CD4-positive, alpha-beta memory T cell (primary cell): ENCODE measurements at regions not wholly inside any gene's neighbourhood (a gene's known extent, or its start where the extent isn't known, plus 50 kb on each side); places are given as distances from the start of the nearest gene placed in this dataset.

ENCODE experiments used
- CTCF ChIA-PET: fragments of 350-600 bp; sonication (Branson Sonifier 250); formaldehyde crosslinking; loops from one replicate; lab custom pipeline; 2021; ENCODE audit warnings: inconsistent platforms; ENCODE audit not compliant: partially characterized antibody; lab: Charles Lee
- POLR2A ChIA-PET: fragments of 350-600 bp; sonication (Branson Sonifier 250); formaldehyde crosslinking; loops from one replicate; lab custom pipeline; 2021; ENCODE audit not compliant: partially characterized antibody; lab: Charles Lee
- DNase-seq, 5 donors: peaks; one replicate each; pipeline versions ENCODE4 v3.0.0 to v3.0.0-alpha.2; 2020 to 2022; ENCODE audit warnings: mixed read lengths in 1 of 5
- H3K27ac ChIP-seq: one replicate; pipeline ENCODE4 v1.7.0; 2013; ENCODE audit warnings: low read depth, low read length
- H3K27me3 ChIP-seq: 2 replicates; pipeline ENCODE4 v1.7.0; 2013; ENCODE audit warnings: mild to moderate bottlenecking, low read length, moderate library complexity; ENCODE audit not compliant: insufficient read depth
- H3K36me3 ChIP-seq: 2 replicates; pipeline ENCODE4 v1.7.0; 2013; ENCODE audit warnings: mild to moderate bottlenecking, low read length, moderate library complexity; ENCODE audit not compliant: insufficient read depth
- H3K4me1 ChIP-seq: 2 replicates; pipeline ENCODE4 v1.7.0; 2013; ENCODE audit warnings: mild to moderate bottlenecking, low read length, moderate library complexity; ENCODE audit not compliant: insufficient read depth
- H3K4me3 ChIP-seq, 2 donors: one replicate each; pipeline ENCODE4 v1.7.0; 2013; ENCODE audit warnings: low read length in 2 of 2, mild to moderate bottlenecking in 1 of 2
- H3K9me3 ChIP-seq, 2 donors: one replicate each; pipeline ENCODE4 v1.7.0; 2013; ENCODE audit warnings: low read length in 2 of 2, control low read depth in 1 of 2; ENCODE audit not compliant: control insufficient read depth in 1 of 2
- H3K27ac Mint-ChIP-seq, 7 donors: one replicate each; pipeline ENCODE4 v1.8.0; 2020 to 2021; ENCODE audit warnings: mixed read lengths in 7 of 7, mild to moderate bottlenecking in 6 of 7, inconsistent platforms in 3 of 7, moderate library complexity in 3 of 7
- H3K27me3 Mint-ChIP-seq, 2 donors: one replicate each; pipeline ENCODE4 v1.8.0; 2020 to 2021; ENCODE audit warnings: mixed read lengths in 2 of 2
- H3K36me3 Mint-ChIP-seq, 2 donors: one replicate each; pipeline ENCODE4 v1.8.0; 2020 to 2021; ENCODE audit warnings: mixed read lengths in 2 of 2, inconsistent platforms in 1 of 2, mild to moderate bottlenecking in 1 of 2
- H3K4me1 Mint-ChIP-seq, 4 donors: one replicate each; pipeline ENCODE4 v1.8.0; 2020 to 2021; ENCODE audit warnings: mixed read lengths in 4 of 4, mild to moderate bottlenecking in 1 of 4
- H3K4me3 Mint-ChIP-seq, 8 donors: one replicate each; pipeline ENCODE4 v1.8.0; 2020 to 2021; ENCODE audit warnings: mixed read lengths in 8 of 8, mild to moderate bottlenecking in 7 of 8, moderate library complexity in 6 of 8, inconsistent platforms in 3 of 8
- H3K9me3 Mint-ChIP-seq, 8 donors: one replicate each; pipeline ENCODE4 v1.8.0; 2020 to 2021; ENCODE audit warnings: mixed read lengths in 8 of 8, mild to moderate bottlenecking in 5 of 8, inconsistent platforms in 3 of 8, moderate library complexity in 1 of 8
- intact Hi-C: fragments of 100-400 bp; cut with micrococcal nuclease; formaldehyde crosslinking; loops from one replicate; pipeline ENCODE4 v1.15.1; 2023

- H3K4me3 ChIP-seq = no peak overlapping the region
- POLR2A ChIA-PET = no interaction called here
- H3K27me3 Mint-ChIP-seq = no peaks in the 10 kb centered on the region
- H3K4me3 Mint-ChIP-seq = no peak overlapping the region
- H3K36me3 ChIP-seq = no peaks in the 10 kb centered on the region
- no peak overlapping the region for H3K27ac Mint-ChIP-seq
- H3K4me1 Mint-ChIP-seq = no peaks in the 10 kb centered on the region
- no peaks in the 10 kb centered on the region for H3K9me3 ChIP-seq
- DNase-seq = no peak
- H3K9me3 Mint-ChIP-seq = peaks cover 0 to 14% (median 6%) of the 10 kb centered on the region in 8 donors
- intact Hi-C loops = no loop called here
- H3K27me3 ChIP-seq = no peaks in the 10 kb centered on the region
- CTCF ChIA-PET = no interaction called here
- no peaks in the 10 kb centered on the region for H3K4me1 ChIP-seq
- no peak overlapping the region for H3K27ac ChIP-seq
- no peaks in the 10 kb centered on the region for H3K36me3 Mint-ChIP-seq
These were observed 1273.0 kb downstream of the OTOL1 start for GRCh38 chr3:162769564-162769963.

GRCh38 chr3:162770551-162770950 lies 1273.9 kb downstream of the OTOL1 start:
- H3K27me3 Mint-ChIP-seq = no peaks in the 10 kb centered on the region
- Histone ChIP-seq H3K4me3 (no peak overlapping the region), H3K4me1 (no peaks in the 10 kb centered on the region), H3K36me3 (no peaks in the 10 kb centered on the region), H3K9me3 (no peaks in the 10 kb centered on the region), H3K27ac (no peak overlapping the region), H3K27me3 (no peaks in the 10 kb centered on the region)
- no peak for DNase-seq
- no peak overlapping the region for H3K27ac Mint-ChIP-seq
- POLR2A ChIA-PET = no interaction called here
- peaks cover 0 to 14% (median 7%) of the 10 kb centered on the region in 8 donors for H3K9me3 Mint-ChIP-seq
- no peaks in the 10 kb centered on the region for H3K4me1 Mint-ChIP-seq
- H3K36me3 Mint-ChIP-seq = no peaks in the 10 kb centered on the region
- H3K4me3 Mint-ChIP-seq = no peak overlapping the region
- CTCF ChIA-PET = no interaction called here
- intact Hi-C loops = no loop called here

GRCh38 chr3:162774613-162775100 lies 1278.0 kb downstream of the OTOL1 start:
- Mint-ChIP-seq H3K4me1 (no peaks in the 10 kb centered on the region), H3K4me3 (peak overlapping the region in 1 of 8 donors; percentile 24), H3K36me3 (no peaks in the 10 kb centered on the region), H3K27ac (no peak overlapping the region), H3K27me3 (no peaks in the 10 kb centered on the region), H3K9me3 (peaks cover 2 to 14% (median 8%) of the 10 kb centered on the region in 8 donors)
- intact Hi-C loops = no loop called here
- Histone ChIP-seq H3K4me1 (no peaks in the 10 kb centered on the region), H3K4me3 (no peak overlapping the region), H3K27me3 (no peaks in the 10 kb centered on the region), H3K27ac (no peak overlapping the region), H3K36me3 (no peaks in the 10 kb centered on the region), H3K9me3 (no peaks in the 10 kb centered on the region)
- ChIA-PET POLR2A (no interaction called here), CTCF (no interaction called here)
- no peak for DNase-seq

GRCh38 chr3:162776148-162776547 lies 1279.5 kb downstream of the OTOL1 start:
- H3K4me1 ChIP-seq = no peaks in the 10 kb centered on the region
- Mint-ChIP-seq H3K9me3 (peaks cover 2 to 16% (median 4%) of the 10 kb centered on the region in 8 donors), H3K27me3 (no peaks in the 10 kb centered on the region), H3K36me3 (no peaks in the 10 kb centered on the region), H3K4me3 (no peak overlapping the region), H3K4me1 (no peaks in the 10 kb centered on the region), H3K27ac (no peak overlapping the region)
- DNase-seq = no peak
- POLR2A ChIA-PET = no interaction called here
- no peak overlapping the region for H3K27ac ChIP-seq
- intact Hi-C loops = no loop called here
- H3K27me3 ChIP-seq = no peaks in the 10 kb centered on the region
- CTCF ChIA-PET = no interaction called here
- H3K9me3 ChIP-seq = no peaks in the 10 kb centered on the region
- H3K36me3 ChIP-seq = no peaks in the 10 kb centered on the region
- no peak overlapping the region for H3K4me3 ChIP-seq

- DNase-seq = no peak
- no peaks in the 10 kb centered on the region for H3K27me3 Mint-ChIP-seq
- CTCF ChIA-PET = no interaction called here
- no peak overlapping the region for H3K27ac ChIP-seq
- no peak overlapping the region for H3K4me3 ChIP-seq
- no peaks in the 10 kb centered on the region for H3K27me3 ChIP-seq
- no peak overlapping the region for H3K27ac Mint-ChIP-seq
- H3K4me1 ChIP-seq = no peaks in the 10 kb centered on the region
- H3K36me3 ChIP-seq = no peaks in the 10 kb centered on the region
- intact Hi-C loops = no loop called here
- no peaks in the 10 kb centered on the region for H3K4me1 Mint-ChIP-seq
- no peaks in the 10 kb centered on the region for H3K36me3 Mint-ChIP-seq
- POLR2A ChIA-PET = no interaction called here
- no peaks in the 10 kb centered on the region for H3K9me3 ChIP-seq
- peaks cover 0 to 16% (median 3%) of the 10 kb centered on the region in 8 donors for H3K9me3 Mint-ChIP-seq
- no peak overlapping the region for H3K4me3 Mint-ChIP-seq
These were observed 1280.5 kb downstream of the OTOL1 start for GRCh38 chr3:162777118-162777517.

GRCh38 chr3:162780313-162780712 lies 1283.7 kb downstream of the OTOL1 start:
- DNase-seq = no peak
- Mint-ChIP-seq H3K9me3 (peaks cover 0 to 11% (median 3%) of the 10 kb centered on the region in 8 donors), H3K4me1 (no peaks in the 10 kb centered on the region), H3K27me3 (no peaks in the 10 kb centered on the region), H3K4me3 (no peak overlapping the region), H3K36me3 (no peaks in the 10 kb centered on the region), H3K27ac (no peak overlapping the region)
- no peaks in the 10 kb centered on the region for H3K9me3 ChIP-seq
- CTCF ChIA-PET = no interaction called here
- no peak overlapping the region for H3K27ac ChIP-seq
- no peaks in the 10 kb centered on the region for H3K27me3 ChIP-seq
- H3K36me3 ChIP-seq = no peaks in the 10 kb centered on the region
- POLR2A ChIA-PET = no interaction called here
- intact Hi-C loops = no loop called here
- no peak overlapping the region for H3K4me3 ChIP-seq
- H3K4me1 ChIP-seq = no peaks in the 10 kb centered on the region

- no peaks in the 10 kb centered on the region for H3K36me3 ChIP-seq
- Mint-ChIP-seq H3K36me3 (no peaks in the 10 kb centered on the region), H3K4me3 (no peak overlapping the region), H3K4me1 (no peaks in the 10 kb centered on the region), H3K9me3 (peaks cover 0 to 10% (median 1%) of the 10 kb centered on the region in 8 donors), H3K27ac (no peak overlapping the region), H3K27me3 (no peaks in the 10 kb centered on the region)
- DNase-seq = no peak
- H3K4me1 ChIP-seq = no peaks in the 10 kb centered on the region
- no peaks in the 10 kb centered on the region for H3K9me3 ChIP-seq
- ChIA-PET CTCF (no interaction called here), POLR2A (no interaction called here)
- intact Hi-C loops = no loop called here
- H3K27me3 ChIP-seq = no peaks in the 10 kb centered on the region
- H3K27ac ChIP-seq = no peak overlapping the region
- H3K4me3 ChIP-seq = no peak overlapping the region
These were observed 1303.3 kb downstream of the OTOL1 start for GRCh38 chr3:162799910-162800309.
